IMR-90 (cell line): ENCODE measurements at regions not wholly inside any gene's neighbourhood (a gene's known extent, or its start where the extent isn't known, plus 50 kb on each side); places are given as distances from the start of the nearest gene placed in this dataset.

ENCODE experiments used
- ATAC-seq: fragments of 200-7000 bp; cut with Tn5 transposase; 2 replicates; pipeline ENCODE4 v1.9.1; 2020; ENCODE audit warnings: low read depth, mild to moderate bottlenecking, moderate library complexity
- BruUV-seq: library from RNA; stranded (reverse); fragments of 400-500 nt; replicated peaks from 2 replicates; lab custom pipeline; 2021; lab: Mats Ljungman, UMichigan
- CTCF ChIA-PET: fragments of 300-600 bp; formaldehyde crosslinking; extraction: SDS; loops from one replicate; lab custom pipeline; 2021; ENCODE audit warnings: antibody characterized with exemption; lab: Yijun Ruan, JAX
- POLR2A ChIA-PET: fragments of 300-600 bp; sonication (Branson Sonifier 250); formaldehyde crosslinking; loops from one replicate; lab custom pipeline; 2022; ENCODE audit warnings: antibody characterized with exemption; ENCODE audit not compliant: unreplicated experiment; lab: Charles Lee
- DNase-seq: peaks from one replicate; pipeline ENCODE4 v3.0.0; 2013
- H2AFZ ChIP-seq: replicated peaks from 2 replicates; pipeline ENCODE3; 2013; ENCODE audit warnings: low read length, mild to moderate bottlenecking; ENCODE audit not compliant: poor library complexity
- H2AK5ac ChIP-seq: 2 replicates; pipeline ENCODE4 v1.6.1; 2013; ENCODE audit warnings: low read depth, low read length, inconsistent platforms
- H2AK9ac ChIP-seq: replicated peaks from 2 replicates; pipeline ENCODE3; 2013; ENCODE audit warnings: mild to moderate bottlenecking, low read depth, low read length, moderate library complexity; ENCODE audit not compliant: poor library complexity
- H2BK120ac ChIP-seq: 2 replicates; pipeline ENCODE4 v1.6.1; 2013; ENCODE audit warnings: low read depth, low read length, inconsistent platforms
- H2BK15ac ChIP-seq: 3 replicates; pipeline ENCODE4 v1.6.1; 2013; ENCODE audit warnings: low read depth, low read length, inconsistent platforms
- H2BK20ac ChIP-seq: 2 replicates; pipeline ENCODE4 v1.6.1; 2013; ENCODE audit warnings: low read depth, mild to moderate bottlenecking, inconsistent platforms, low read length, moderate library complexity
- H2BK5ac ChIP-seq: 2 replicates; pipeline ENCODE4 v1.6.1; 2013; ENCODE audit warnings: mild to moderate bottlenecking, low read depth, low read length, inconsistent platforms; ENCODE audit not compliant: poor library complexity, severe bottlenecking
- H3K14ac ChIP-seq: replicated peaks from 2 replicates; pipeline ENCODE4 v1.6.1; 2013; ENCODE audit warnings: low read depth, low read length, inconsistent platforms
- H3K18ac ChIP-seq: 2 replicates; pipeline ENCODE4 v1.6.1; 2013; ENCODE audit warnings: low read depth, low read length, control low read depth
- H3K23ac ChIP-seq: 2 replicates; pipeline ENCODE4 v1.6.1; 2013; ENCODE audit warnings: low read depth, low read length, inconsistent platforms
- H3K27ac ChIP-seq: 2 replicates; pipeline ENCODE4 v1.5.1; 2013; ENCODE audit warnings: mild to moderate bottlenecking, control low read depth, low read length; ENCODE audit not compliant: insufficient read depth
- H3K27me3 ChIP-seq: 2 replicates; pipeline ENCODE4 v1.6.1; 2013; ENCODE audit warnings: low read length; ENCODE audit not compliant: control insufficient read depth, insufficient read depth
- H3K36me3 ChIP-seq: 2 replicates; pipeline ENCODE4 v1.6.1; 2013; ENCODE audit warnings: low read length, mixed read lengths; ENCODE audit not compliant: control insufficient read depth, insufficient read depth
- H3K4ac ChIP-seq: 2 replicates; pipeline ENCODE4 v1.6.1; 2013; ENCODE audit warnings: low read depth, low read length, inconsistent platforms
- H3K4me1 ChIP-seq: 2 replicates; pipeline ENCODE4 v1.6.1; 2013; ENCODE audit warnings: low read length, mixed read lengths; ENCODE audit not compliant: control insufficient read depth, insufficient read depth
- H3K4me2 ChIP-seq: 2 replicates; pipeline ENCODE4 v1.6.1; 2013; ENCODE audit warnings: low read depth, mild to moderate bottlenecking, control low read depth, low read length, moderate library complexity
- H3K4me3 ChIP-seq: 2 replicates; pipeline ENCODE4 v1.5.1; 2013; ENCODE audit warnings: low read depth, mild to moderate bottlenecking, control low read depth, low read length, moderate library complexity; ENCODE audit not compliant: insufficient read depth
- H3K56ac ChIP-seq: 2 replicates; pipeline ENCODE4 v1.6.1; 2013; ENCODE audit warnings: low read length, inconsistent platforms; ENCODE audit not compliant: insufficient read depth; ENCODE audit errors: extremely low read depth
- H3K79me1 ChIP-seq, 2 experiments: 2 replicates each; pipeline ENCODE4 v1.6.1; 2013; ENCODE audit warnings: low read length in 2 of 2, inconsistent platforms in 1 of 2, low read depth in 1 of 2
- H3K9ac ChIP-seq: 2 replicates; pipeline ENCODE4 v1.6.1; 2013; ENCODE audit warnings: low read depth, low read length, control low read depth
- H3K9me1 ChIP-seq: 2 replicates; pipeline ENCODE4 v1.6.1; 2013; ENCODE audit warnings: low read length, inconsistent platforms; ENCODE audit not compliant: insufficient read depth
- H3K9me3 ChIP-seq: 2 replicates; pipeline ENCODE4 v1.6.1; 2013; ENCODE audit warnings: low read length; ENCODE audit not compliant: control insufficient read depth, insufficient read depth
- H4K20me1 ChIP-seq: 2 replicates; pipeline ENCODE4 v1.6.1; 2013; ENCODE audit warnings: low read length, inconsistent platforms; ENCODE audit not compliant: insufficient read depth
- H4K5ac ChIP-seq: 2 replicates; pipeline ENCODE4 v1.6.1; 2013; ENCODE audit warnings: mild to moderate bottlenecking, low read depth, low read length, control low read depth
- H4K8ac ChIP-seq, 2 experiments: 2 replicates each; pipeline ENCODE4 v1.6.1; 2013; ENCODE audit warnings: low read depth in 2 of 2, low read length in 2 of 2, control low read depth in 1 of 2, inconsistent platforms in 1 of 2
- H4K91ac ChIP-seq: 2 replicates; pipeline ENCODE4 v1.6.1; 2013; ENCODE audit warnings: low read depth, low read length, inconsistent platforms; ENCODE audit not compliant: insufficient read depth
- CTCF ChIP-seq: conservative IDR thresholded peaks from 2 replicates; pipeline ENCODE4 v1.5.1; 2012; ENCODE audit warnings: mild to moderate bottlenecking, low read depth, low read length, improper control_type of control experiment
- RFX5 ChIP-seq: IDR thresholded peaks from 2 replicates; pipeline ENCODE4 v1.8.0; 2012; ENCODE audit warnings: low read depth, mild to moderate bottlenecking, low read length, moderate library complexity
- SMC3 ChIP-seq: fragments of 150-350 bp; IDR thresholded peaks from 2 replicates; pipeline ENCODE4 v1.6.1; 2016; ENCODE audit warnings: low read depth, mild to moderate bottlenecking, antibody characterized with exemption, low read length, moderate library complexity
- WGBS, 2 experiments: methylation state at CpG; one replicate each; pipeline versions ENCODE4 v1.1.5 to v1.1.7; 2013; ENCODE audit warnings: missing lambda C conversion rate in 2 of 2; ENCODE audit not compliant: insufficient read length in 1 of 2; ENCODE audit errors: extremely low coverage in 2 of 2; 5-methylcytosine and 5-hydroxymethylcytosine counted together
- dilution Hi-C: fragments of 300-500 bp; cut with HindIII; formaldehyde crosslinking; loops from one replicate; pipeline ENCODE4 v1.14.3; 2018; ENCODE audit warnings: low sequenced_read_pairs; ENCODE audit not compliant: unreplicated experiment
- in situ Hi-C: fragments of 300-500 bp; cut with MboI; formaldehyde crosslinking; loops from 3 replicates; pipeline ENCODE4 v1.14.3; 2019; ENCODE audit warnings: low sequenced_read_pairs, inconsistent platforms, mixed read lengths
- intact Hi-C: fragments of 100-400 bp; cut with micrococcal nuclease; formaldehyde crosslinking; loops from 2 replicates; pipeline ENCODE4 v1.10.0; 2022

- TF ChIP-seq CTCF (no peak), RFX5 (no peak), SMC3 (no peak)
- intact Hi-C loops, result no loop called here
- dilution Hi-C loops, result no loop called here
- Histone ChIP-seq H3K14ac (no peak overlapping the region), H3K23ac (no peak overlapping the region), H2AK9ac (no peak overlapping the region), H4K91ac (no peak overlapping the region), H3K79me1 (no peaks in the 10 kb centered on the region), H3K9me3 (no peaks in the 10 kb centered on the region), H3K18ac (no peak overlapping the region), H3K9ac (no peak overlapping the region), H4K20me1 (no peaks in the 10 kb centered on the region), H3K9me1 (no peaks in the 10 kb centered on the region), H3K4me3 (no peak overlapping the region), H2BK15ac (no peak overlapping the region), H4K8ac (no peak overlapping the region), H2BK120ac (no peak overlapping the region), H4K5ac (no peak overlapping the region), H3K4me1 (peaks cover 4% of the 10 kb centered on the region; the same call in 1 of the 2 replicates), H3K4ac (no peak overlapping the region), H2AK5ac (no peak overlapping the region), H3K4me2 (no peak overlapping the region), H2BK5ac (no peak overlapping the region), H3K27me3 (no peaks in the 10 kb centered on the region), H3K36me3 (no peaks in the 10 kb centered on the region), H2BK20ac (no peak overlapping the region), H2AFZ (no peak overlapping the region), H3K56ac (no peak overlapping the region), H3K27ac (no peak overlapping the region)
- BruUV-seq, result no TSS peak
- DNase-seq (no peak), ATAC-seq (no peak)
- ChIA-PET POLR2A (no interaction called here), CTCF (no interaction called here)
- in situ Hi-C loops, result no loop called here
- WGBS, 2 experiments, result no CpG with 5 or more reads among the region's 19 CpGs
Measured at GRCh38 chr11:27806122-27806521, 105.9 kb upstream of the BDNF start.
